ENCODE measurements at regions not wholly inside any gene's neighbourhood (a gene's known extent, or its start where the extent isn't known, plus 50 kb on each side); places are given as distances from the start of the nearest gene placed in this dataset.

DNA sequence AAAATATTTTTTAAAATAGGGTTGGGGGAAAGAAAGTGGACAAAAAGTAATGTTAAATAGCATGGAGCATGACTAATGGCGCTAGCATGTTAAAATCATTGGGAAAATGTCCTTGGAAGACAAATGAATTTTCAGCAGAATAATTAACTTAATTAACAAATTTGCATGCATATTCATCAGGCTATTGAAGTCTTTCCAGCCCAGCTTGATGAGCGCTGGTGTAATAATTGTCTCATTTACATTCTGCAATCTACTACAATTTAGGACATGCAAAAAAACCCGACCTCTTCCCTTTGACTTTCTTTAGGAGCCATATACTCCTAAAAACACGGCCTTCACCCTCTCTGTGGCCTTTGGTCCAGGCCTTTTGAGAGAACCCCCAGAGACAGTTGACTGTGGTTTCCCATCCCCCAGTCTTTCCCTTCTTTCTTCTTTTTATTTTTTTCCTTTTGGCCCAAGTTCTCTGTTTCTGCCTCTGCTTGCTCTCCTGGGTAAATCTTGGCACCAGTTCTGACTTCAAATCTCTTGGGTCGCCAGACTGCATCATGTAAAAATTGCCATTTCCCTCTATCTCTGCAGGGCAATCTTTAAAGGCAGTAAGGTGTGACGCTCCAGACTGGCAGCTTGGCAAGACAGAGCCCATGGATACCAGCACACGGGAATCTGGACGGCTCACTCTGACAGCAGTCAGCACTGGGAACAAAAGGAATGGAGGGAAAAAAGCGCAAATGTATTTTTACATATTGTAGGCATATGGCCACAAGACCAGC, 105.5 kb downstream of the NEUROD6 start:
- TF ChIP-seq POLR2A (IDR thresholded peaks at IDR 0.05) (no peak), CTCF (IDR thresholded peaks at IDR 0.05) (no peak)
